GM12875 (cell line): ENCODE measurements at regions not wholly inside any gene's neighbourhood (a gene's known extent, or its start where the extent isn't known, plus 50 kb on each side); places are given as distances from the start of the nearest gene placed in this dataset.

ENCODE experiments used
- H3K4me3 ChIP-seq: one replicate; pipeline ENCODE4 v1.5.1; 2011; ENCODE audit warnings: low read depth, low read length, control low read depth
- CTCF ChIP-seq: IDR thresholded peaks from 2 replicates; pipeline ENCODE4 v1.5.1; 2011; ENCODE audit warnings: low read depth, mild to moderate bottlenecking, control low read depth, inconsistent platforms, low read length, moderate library complexity, borderline replicate concordance; ENCODE audit not compliant: insufficient read depth

GRCh38 chr10:78800006-78800405 is 268.8 kb upstream of the ZMIZ1 start:
- H3K4me3 ChIP-seq = no peak overlapping the region
- no peak for TF ChIP-seq CTCF

GRCh38 chr10:78800535-78801320 is 268.0 kb upstream of the ZMIZ1 start:
- TF ChIP-seq CTCF = no peak
- H3K4me3 ChIP-seq = no peak overlapping the region

GRCh38 chr10:78802431-78802830 is 266.3 kb upstream of the ZMIZ1 start:
- TF ChIP-seq CTCF = no peak
- no peak overlapping the region for H3K4me3 ChIP-seq

GRCh38 chr10:78802866-78803265 is 265.9 kb upstream of the ZMIZ1 start:
- TF ChIP-seq CTCF = no peak
- no peak overlapping the region for H3K4me3 ChIP-seq

GRCh38 chr10:78803710-78804109 is 265.1 kb upstream of the ZMIZ1 start:
- no peak overlapping the region for H3K4me3 ChIP-seq
- no peak for TF ChIP-seq CTCF

- H3K4me3 ChIP-seq = no peak overlapping the region
- TF ChIP-seq CTCF = no peak
These were observed 264.2 kb upstream of the ZMIZ1 start for GRCh38 chr10:78804411-78805032.

GRCh38 chr10:78805176-78805575 is 263.6 kb upstream of the ZMIZ1 start:
- TF ChIP-seq CTCF = no peak
- H3K4me3 ChIP-seq = no peak overlapping the region
